ENCODE measurements at regions not wholly inside any gene's neighbourhood (a gene's known extent, or its start where the extent isn't known, plus 50 kb on each side); places are given as distances from the start of the nearest gene placed in this dataset.

GRCh38 chr10:16381083-16381482 lies 55.7 kb upstream of the PTER start:
- TF ChIP-seq CTCF (IDR thresholded peaks at IDR 0.05) (no peak), EP300 (IDR thresholded peaks at IDR 0.05; ENCODE audit: low read depth) (no peak)
